ENCODE measurements at regions not wholly inside any gene's neighbourhood (a gene's known extent, or its start where the extent isn't known, plus 50 kb on each side); places are given as distances from the start of the nearest gene placed in this dataset.

DNA sequence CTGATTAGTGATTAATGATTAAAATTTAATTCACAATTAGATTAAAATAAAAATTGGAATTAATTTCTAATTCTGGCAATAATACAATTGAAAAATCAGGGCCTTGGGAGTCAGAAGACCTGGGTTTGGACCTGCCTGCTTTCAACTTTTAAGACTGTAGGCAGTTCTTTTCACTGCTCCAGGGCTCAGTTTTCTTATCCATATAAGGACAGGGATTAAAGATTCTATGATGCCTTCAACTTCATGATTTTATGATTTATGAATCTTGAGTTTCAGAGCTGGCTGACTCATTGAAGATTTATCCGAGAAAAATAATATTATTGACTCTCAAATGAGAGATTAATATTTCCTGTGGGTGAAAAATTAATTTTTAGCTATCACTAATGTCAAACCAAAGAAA lies 208.6 kb upstream of the ANKH start:
- no peak for DNase-seq

DNA sequence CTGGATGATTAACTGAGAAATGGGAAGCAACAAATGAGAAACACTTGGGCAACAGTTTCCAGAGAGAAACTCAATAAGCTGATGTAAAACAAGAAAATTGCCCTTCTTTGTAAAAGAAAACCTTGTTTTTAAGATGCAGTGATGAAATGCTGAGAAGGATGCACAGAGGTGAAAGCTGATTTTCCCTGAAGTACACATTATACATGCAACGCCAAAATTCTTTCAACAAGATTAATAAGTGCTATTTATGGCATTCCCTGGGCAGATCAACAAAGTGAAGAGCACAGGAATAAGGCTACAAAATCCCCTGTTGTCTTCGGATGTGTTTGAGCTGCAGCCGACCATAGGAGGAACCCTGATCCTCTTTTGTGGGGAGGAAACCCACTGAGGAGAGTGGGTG lies 208.0 kb upstream of the ANKH start:
- DNase-seq, result no peak

DNA sequence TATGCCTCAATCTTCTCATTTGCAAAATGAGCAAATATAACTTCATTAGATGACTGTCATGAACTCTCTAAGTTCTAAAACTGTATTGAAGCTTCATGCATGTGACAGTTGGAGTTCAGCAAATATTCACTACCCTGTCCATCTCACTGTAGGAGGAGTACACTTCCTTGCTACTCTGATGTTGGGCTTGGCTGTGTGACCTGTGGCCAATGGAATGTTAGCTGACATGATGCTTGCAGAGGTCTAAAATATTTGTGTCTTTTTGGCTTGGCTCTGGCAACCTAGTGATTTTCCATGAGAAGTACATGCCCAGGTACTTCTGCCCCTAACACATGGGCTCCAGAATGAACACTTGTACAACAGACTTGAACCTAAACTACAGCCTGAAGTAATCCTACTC lies 203.1 kb upstream of the ANKH start:
- no peak for DNase-seq

DNA sequence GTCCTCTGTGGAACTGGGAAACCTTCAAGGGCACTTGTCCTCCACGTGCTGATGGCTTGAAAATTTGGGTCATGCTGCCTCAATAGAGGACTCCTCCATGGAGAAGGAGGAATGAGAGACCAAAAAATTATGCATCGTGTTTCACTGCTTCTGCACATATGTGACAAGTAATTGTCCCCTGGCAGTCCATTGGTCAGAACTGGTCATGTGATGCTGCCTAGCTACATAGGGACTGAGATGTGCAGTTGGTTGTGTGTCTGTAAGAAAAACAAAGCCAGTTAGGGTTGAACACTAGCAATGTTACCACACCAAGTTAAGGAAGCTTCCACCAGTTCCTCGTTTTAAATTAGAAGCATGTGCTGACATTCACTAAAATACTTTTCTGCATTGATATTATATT lies 201.9 kb upstream of the ANKH start:
- no peak for DNase-seq

DNA sequence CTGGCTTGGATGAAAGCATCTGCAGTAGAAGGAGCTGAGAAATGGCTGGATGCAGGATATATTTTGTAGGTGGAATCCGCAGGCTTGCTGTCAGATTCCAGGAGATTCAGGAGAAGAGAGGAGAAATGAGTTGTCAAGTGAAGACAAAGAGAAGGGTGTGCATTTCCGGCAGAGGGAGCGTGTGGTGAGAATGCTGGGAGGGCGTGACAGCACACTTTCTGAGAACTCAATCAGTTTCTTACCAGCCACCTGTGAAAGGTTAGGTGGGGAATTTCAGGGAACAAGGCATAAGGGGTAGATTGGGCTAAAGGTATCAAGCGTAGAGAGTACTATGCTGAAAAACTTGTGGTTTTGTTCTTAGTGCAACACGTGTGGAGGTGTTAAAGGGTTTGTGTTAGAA lies 199.3 kb upstream of the ANKH start:
- no peak for DNase-seq

DNA sequence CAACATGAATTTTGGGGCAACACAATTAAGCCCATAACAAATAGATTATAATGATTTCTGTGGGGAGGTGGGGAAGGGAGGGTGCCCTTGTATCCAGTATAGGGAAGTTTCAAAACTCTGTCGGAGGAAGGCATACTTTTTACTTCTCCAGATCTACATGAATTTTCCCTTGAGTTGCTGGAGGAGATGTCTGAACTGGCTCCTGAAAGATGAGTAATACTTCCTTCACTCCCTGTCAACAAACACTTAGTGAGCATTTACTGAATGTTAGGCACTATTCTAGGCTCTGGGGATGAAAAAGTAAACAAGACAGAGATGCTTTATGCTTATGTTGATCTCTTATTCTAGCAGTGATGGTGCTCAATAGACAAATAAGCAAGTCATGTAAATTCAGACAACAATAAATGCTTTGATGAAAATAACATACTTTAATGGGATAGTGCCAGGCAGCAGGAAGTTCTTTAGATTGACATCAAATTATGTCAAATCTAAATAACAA lies 197.9 kb upstream of the ANKH start:
- DNase-seq, result no peak

DNA sequence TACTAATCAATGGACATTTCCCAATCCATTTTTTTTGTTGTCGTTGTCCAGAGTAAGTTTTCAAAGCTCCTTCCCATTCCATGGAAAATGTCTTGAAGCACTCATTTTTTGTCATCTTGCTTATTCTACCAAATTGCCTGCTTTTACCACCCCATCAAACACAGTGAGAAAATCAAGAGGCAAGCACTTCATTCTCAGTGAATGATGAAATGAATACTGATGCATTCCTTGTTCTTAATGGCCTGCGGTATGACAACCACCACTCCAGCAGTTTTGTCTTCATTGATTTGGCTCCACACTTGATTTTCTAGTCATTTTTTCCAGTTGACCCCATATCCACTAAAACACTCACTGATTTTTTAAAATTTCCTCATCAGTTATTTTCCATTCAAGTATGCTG lies 193.5 kb upstream of the ANKH start:
- no peak for DNase-seq

DNA sequence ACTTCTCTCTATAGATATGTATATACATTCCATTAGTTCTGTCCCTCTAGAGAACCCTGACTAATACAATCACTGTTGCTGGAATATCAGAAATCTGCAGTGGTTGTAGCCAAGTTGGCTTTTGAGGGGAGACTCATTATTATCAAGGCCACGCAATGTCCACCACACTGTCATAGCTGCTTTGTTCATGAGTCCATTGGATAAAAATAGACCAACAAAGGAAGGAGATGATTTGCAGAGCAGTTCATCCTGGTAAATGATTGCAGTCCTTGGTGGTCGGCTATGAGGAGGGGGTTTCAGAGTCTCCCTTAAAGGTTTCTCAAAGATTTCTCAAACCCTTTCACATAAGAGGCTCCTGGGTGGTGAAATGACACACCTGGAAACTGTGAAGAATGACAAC lies 192.8 kb upstream of the ANKH start:
- DNase-seq, result no peak

DNA sequence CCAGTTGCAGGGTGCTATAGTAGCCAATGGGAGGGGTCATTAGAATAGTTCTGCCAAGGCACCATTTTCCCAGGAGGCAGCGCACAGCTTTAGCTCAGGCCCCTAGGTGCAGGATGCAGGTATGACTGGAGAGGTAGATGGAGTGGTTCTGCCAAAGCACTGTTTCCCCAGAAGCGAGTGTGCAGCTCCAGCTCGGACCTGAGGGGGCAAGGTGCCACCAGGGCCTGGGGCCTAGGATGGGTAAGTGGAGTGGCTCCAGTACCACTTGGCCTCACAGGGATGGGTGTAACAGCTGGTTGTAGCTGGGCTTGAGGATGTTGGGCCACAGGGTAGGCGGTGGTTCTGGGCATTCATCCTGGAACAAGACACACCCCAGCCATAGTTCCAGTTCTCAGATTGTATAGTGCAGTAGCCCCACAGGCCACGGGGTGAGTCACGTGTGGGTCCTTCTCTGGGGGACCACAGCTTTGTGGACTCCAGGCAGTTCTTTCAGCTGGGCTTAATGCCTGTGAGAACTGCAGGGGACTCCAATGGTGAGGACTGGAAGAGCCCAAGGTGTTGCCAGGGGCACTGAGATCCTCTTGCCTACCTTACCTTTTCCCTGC lies 185.5 kb upstream of the ANKH start:
- DNase-seq, result no peak

DNA sequence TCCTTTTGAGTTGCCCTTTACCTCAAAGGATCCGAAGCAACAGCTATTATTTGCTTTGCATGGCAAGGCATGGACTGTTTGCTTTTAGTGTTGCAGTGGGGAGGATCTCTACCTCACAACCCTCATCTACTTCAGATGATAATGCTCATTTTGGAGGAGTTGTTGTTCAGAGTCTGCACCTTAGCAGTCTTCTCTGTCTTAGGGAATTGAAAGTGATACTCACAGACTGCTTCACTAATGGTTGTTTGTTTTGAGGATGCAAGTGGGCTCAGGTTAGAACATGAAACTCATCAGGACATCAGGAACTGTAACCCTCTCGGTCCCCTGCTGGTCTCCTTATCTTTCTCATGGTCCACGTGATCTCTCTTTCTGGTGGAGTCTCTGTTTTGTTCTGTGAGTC lies 172.9 kb upstream of the ANKH start:
- no peak for DNase-seq

DNA sequence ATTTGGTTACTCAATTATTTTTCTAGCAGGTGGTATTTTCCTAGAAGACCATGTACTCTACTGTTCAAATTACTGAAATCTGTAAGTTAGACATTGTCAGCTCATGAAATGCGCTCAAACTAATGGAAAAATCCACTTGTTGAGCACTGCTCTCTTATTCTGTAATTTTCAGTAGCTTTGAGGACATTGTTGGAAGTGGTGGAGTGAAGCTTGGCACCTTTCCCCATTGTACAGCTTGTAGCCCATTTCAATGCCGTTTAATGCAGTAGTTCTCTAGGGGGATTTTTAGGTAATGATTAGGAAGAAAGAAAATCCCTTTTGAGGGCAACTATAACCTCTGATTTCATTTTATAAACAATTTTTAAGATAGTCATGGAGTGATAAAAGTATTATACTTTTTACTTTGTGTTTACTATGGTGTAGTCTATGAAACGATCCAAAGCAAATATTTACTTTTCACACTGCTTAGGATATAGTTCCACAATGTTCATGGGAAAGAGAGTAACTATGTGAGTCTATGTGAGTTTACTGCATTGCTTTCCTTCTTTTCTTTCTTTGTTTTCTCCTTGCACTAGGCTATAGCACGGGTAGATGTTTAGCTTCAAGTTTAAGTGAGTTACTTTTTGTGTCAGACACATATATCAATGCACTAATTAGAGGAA lies 165.8 kb upstream of the ANKH start:
- no peak for DNase-seq

DNA sequence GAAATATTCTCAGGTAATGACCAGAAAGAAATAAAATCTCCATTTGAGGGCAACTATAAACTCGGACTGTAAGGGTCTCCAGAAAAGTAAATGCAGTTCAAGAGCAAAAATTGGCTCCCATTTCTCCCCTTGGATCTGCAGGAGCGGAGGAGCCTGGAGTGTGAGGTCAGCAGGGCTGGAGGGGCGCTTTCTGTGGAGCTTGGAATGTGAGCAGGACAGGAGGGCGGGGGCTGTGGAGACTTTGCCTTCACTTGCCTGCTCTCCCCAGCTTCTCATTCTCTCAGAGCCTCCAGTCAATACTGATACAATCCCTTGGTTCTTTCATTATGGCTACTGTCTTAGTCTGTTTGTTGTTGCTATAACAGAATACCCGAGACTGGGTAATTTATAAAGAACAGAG lies 162.8 kb upstream of the ANKH start:
- no peak for DNase-seq

DNA sequence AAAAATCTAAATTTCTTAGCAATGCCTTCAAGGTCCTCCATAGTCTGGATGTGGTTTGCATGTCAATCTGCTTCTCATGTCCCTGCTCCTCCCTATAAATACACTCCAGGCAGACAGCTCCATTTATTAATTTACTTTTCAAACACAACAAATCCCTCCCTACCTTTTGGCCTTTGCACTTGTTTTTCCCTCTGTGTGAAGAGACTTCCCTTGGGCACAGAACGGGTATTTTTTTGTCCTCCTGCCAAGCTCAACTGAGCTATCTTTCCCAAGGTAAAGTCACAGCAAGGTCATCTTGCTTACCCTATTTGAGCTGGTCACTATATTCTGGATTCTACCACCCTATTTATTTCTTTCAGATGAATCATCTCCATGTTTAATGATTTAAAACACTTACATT lies 159.6 kb upstream of the ANKH start:
- DNase-seq, result no peak

DNA sequence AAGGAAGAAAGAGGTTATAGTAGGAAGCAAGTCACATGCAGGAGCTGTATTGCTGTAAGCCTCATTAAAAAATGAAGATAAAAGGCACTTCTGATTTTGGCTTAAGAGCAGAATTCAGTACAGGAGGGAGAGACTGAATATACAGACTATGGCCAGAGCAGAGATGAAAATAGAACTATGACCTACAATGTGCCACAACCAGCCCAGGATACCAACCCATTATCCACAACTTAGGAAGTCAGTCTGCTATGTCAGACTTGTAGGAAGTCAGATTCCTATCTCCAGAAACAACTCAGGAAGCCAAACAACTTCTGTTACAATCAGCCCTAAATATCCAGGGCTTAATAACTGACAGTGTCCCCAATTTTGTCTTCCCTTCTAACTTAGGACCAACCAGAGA lies 156.2 kb upstream of the ANKH start:
- no peak for DNase-seq

DNA sequence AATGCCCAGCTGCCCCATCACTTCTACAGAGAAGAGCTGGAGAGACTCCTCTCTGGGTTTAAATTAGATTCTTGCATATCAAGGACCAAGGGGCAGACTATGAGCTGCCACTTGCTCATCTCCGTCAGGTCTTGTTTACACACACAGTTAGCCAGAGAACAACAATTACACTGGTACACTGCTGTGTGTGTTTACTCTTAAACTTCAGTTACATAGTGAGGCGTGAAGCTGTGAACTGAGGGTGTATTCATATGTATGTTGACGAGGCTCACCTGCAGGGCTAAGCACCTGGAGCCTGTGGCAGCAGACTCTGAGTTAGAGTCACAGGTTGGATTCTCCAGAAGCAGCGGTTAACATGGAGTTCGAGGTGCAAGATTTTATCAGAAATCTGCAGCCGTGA lies 155.4 kb upstream of the ANKH start:
- no peak for DNase-seq

DNA sequence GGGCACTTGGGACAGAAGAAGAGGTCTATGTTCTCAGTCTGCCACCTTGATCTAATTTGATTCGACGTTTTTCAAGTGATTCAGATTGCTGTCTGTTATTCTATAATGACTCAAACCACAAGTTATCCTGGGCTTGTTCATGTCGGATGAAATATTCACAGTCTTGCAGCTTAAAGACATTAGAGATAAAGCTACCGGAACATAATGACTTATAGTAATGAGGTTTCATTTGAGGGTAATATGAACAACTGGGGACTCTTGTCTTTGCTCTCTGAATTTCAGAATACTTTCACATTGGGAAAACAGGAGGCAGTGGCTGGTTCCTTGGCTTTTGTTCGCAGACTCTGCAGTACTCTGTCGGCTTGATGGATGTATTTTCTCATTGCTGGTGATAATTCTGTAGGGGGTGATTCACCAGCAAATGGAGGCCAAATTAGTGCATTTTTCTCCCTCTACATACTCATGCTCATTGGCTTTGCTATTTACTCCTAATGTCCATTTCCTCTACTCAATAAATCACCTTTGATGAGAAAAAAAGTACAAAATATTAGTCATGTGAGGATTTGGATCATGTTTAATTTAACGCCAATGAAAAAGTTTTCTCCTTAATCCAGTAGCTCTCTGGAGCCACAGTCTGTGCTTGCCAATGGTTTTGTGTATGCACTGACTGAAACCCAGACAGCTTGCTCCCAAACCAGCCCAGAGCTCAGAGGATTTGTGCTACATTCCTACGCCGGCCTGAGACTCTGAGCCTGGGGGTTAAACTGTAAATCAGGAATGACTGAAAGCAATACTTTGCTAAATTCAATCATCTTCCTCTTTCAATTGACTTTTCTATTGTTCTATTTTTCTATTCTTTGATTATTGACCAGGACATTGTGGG lies 154.7 kb upstream of the ANKH start:
- DNase-seq, result no peak

DNA sequence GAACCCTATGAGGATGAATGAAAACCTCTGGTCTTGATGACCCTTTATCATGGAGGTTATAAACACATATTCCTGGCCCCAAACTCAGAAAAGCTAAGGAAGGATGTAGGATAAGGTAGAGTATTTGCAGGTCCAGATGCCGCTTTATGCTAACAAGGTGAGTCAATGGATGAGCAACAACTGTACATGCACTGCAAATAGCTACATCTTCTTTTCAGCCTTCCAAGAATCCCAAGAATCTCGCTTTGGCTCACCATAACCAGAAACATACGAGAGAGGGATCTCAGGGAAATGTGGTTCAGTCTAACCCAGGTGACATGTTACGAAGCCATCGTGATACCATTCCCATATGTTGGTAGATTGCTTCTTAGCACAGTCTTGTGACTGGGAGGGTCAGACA lies 152.3 kb upstream of the ANKH start:
- DNase-seq, result no peak

DNA sequence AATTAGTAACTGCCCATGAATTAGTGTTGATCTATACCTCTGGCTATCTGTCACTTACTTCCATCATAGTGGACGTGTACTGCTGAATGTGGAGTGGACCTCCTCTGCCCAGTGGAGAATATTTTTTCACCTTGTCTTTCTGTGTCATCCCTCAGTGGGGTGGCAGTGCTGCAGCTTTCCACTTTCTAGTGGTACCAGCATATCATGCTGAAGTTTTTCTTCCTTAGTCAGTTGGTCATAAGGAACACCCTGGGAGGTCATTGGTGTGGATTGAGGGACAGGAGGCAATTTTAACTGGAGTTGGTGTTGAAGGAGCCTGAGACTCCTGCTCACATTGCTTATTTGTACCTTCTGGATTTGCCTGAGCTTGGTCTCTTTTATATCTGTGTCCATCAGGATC lies 151.7 kb upstream of the ANKH start:
- no peak for DNase-seq

DNA sequence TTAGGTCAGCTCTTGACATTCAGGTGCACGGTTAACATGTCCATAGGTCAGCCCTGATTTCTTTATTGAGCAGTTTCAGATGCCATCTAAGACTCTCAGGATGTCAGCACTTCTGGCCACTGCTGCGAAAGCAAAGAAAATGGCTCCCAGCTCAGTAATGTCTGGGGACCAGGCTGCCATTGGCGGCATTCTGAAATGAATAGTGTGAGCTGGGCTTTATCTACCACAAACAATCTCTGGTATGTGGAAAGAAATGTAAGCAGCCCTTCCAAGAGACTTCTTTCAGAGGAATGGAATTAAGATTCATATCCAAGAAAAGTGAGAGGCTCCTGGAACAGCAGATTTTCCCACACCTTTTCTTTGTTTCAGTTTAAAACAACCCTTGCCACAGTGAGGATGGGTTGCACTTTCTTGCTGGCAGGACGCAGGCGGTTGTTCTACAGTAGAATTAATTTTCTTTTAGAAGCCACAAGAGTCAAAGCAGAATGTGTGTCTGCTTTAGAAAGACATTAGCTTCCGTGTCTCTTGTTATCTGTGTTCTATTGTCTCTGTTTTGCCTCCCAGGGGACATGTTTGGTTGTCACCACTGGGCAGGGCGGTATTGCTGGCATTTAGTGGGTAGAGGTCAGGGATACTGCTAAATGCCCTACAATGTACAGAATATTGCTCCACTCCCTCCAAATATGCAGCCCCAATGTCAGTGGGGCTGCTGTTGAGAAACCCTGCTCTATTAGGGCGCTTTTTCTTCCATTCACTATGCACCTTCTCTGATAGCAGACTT lies 149.9 kb upstream of the ANKH start:
- no peak for DNase-seq

DNA sequence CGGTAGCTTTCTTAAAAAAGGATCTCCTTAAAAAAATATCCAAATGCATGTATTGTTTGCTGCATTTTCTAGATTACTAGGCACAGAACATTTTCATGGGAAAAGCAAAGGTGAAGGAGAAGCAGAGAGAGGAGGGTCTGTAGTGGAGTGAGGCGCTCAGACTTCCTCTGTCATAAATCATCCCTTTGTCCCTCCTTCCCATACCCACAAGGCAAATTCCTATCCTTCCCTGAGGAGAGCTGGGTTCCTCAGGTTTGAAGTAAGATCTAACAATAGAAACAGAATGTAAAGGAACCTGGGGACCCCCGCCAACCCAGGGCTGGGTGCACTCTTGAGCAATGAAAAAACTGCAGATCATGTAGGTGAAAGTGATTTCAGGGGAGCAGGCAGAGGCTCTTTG lies 149.2 kb upstream of the ANKH start:
- DNase-seq, result no peak

DNA sequence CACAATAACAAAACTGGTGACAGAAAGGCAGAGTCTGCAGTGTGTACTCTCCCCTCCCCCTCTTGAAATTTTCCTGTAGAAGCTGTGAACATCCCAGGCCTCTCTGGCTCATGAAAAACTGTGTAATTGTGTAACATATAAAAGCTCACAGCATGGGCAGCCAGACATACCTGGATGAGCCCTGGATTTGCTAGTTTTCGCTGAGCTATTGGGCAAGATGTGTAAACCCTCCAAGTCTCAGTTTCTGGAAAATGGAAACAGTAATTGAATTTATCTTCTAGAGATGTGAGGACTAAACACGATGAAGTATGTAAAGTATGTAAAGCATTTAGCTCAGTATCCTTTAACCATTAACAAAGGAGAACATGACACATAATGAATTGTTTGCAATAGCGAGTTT lies 143.2 kb upstream of the ANKH start:
- no peak for DNase-seq

DNA sequence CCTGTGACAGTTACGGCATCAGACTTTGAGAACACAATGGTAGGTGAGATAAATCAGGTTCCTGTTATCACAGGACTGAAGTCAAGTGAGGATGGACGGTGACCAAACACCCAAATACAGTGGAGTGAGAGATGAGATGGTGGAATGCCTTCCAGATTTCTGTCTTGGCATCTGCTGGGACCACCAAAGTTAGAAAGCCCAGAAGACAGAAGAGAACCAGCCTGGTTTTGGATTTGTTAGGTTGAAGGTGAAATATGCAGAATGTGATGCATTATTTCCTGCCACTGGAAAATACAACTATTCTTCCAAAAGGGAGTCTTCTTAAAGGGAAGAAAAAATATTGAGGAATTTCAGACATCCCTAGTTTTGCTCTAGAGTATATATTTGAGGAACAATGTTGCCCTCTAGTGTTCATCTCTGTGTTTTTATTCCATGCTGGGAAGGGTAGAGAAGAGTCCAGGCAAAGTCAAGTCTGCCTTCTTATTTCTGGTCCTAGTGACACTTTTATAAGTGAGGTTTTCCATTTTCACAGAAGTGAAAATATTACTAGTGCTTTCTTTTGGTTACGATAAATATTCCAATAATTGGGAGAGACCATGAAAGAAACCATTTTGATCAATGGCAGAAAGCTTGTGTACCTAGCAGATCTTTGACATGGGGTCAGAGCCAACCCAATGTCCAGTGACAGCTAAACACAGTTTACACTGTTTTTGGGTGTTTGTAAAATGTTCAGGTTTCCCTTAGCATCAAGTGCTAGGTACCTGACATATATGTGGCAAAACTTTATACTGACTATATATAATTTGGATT lies 142.3 kb upstream of the ANKH start:
- DNase-seq, result peak; percentile 47
